Natural killer cell (primary cell): ENCODE measurements at regions not wholly inside any gene's neighbourhood (a gene's known extent, or its start where the extent isn't known, plus 50 kb on each side); places are given as distances from the start of the nearest gene placed in this dataset.

Experiments
- ATAC-seq, 3 donors: fragments of 150-1000 bp in 2 of 3; fragments of 200-7000 bp in 1 of 3; cut with Tn5 transposase; 1 replicate in 1 of 3; 2 replicates in 2 of 3; pipeline ENCODE4 v1.10.0; 2021; ENCODE audit warnings: mild to moderate bottlenecking in 2 of 3, moderate library complexity in 2 of 3
- DNase-seq, 2 donors: peaks; one replicate each; pipeline versions ENCODE4 v3.0.0 to v3.0.0-alpha.2; 2013 to 2021; ENCODE audit warnings: mixed read lengths in 1 of 2
- H3K27ac ChIP-seq: one replicate; pipeline ENCODE4 v1.5.1; 2013; ENCODE audit warnings: mild to moderate bottlenecking, low read length
- H3K27me3 ChIP-seq: one replicate; pipeline ENCODE4 v1.6.1; 2013; ENCODE audit warnings: low read length; ENCODE audit not compliant: control insufficient read depth, insufficient read depth
- H3K36me3 ChIP-seq: one replicate; pipeline ENCODE4 v1.6.1; 2013; ENCODE audit warnings: low read length; ENCODE audit not compliant: control insufficient read depth, insufficient read depth
- H3K4me1 ChIP-seq: one replicate; pipeline ENCODE4 v1.6.1; 2013; ENCODE audit warnings: low read length; ENCODE audit not compliant: control insufficient read depth, insufficient read depth
- H3K4me3 ChIP-seq: one replicate; pipeline ENCODE4 v1.5.1; 2013; ENCODE audit warnings: low read length
- H3K9me3 ChIP-seq: one replicate; pipeline ENCODE4 v1.6.1; 2013; ENCODE audit warnings: low read length; ENCODE audit not compliant: control insufficient read depth, insufficient read depth
- H3K27ac Mint-ChIP-seq, 2 donors: one replicate each; pipeline ENCODE4 v1.8.0; 2022; ENCODE audit warnings: mild to moderate bottlenecking in 2 of 2, mixed read lengths in 2 of 2, moderate library complexity in 1 of 2
- H3K27me3 Mint-ChIP-seq, 2 donors: one replicate each; pipeline ENCODE4 v1.8.0; 2022; ENCODE audit warnings: low read depth in 2 of 2, mixed read lengths in 2 of 2
- H3K36me3 Mint-ChIP-seq: one replicate; pipeline ENCODE4 v1.8.0; 2022; ENCODE audit warnings: mixed read lengths
- H3K4me1 Mint-ChIP-seq, 2 donors: one replicate each; pipeline ENCODE4 v1.8.0; 2022; ENCODE audit warnings: mixed read lengths in 2 of 2
- H3K4me3 Mint-ChIP-seq: one replicate; pipeline ENCODE4 v1.8.0; 2022; ENCODE audit warnings: mild to moderate bottlenecking, moderate library complexity, mixed read lengths
- H3K9me3 Mint-ChIP-seq, 2 donors: one replicate each; pipeline ENCODE4 v1.8.0; 2022; ENCODE audit warnings: mixed read lengths in 2 of 2
- WGBS: methylation state at CpG from one replicate; pipeline ENCODE4 v1.1.7; 2013; ENCODE audit warnings: missing lambda C conversion rate; ENCODE audit not compliant: insufficient coverage; 5-methylcytosine and 5-hydroxymethylcytosine counted together
- intact Hi-C: fragments of 100-400 bp; cut with micrococcal nuclease; formaldehyde crosslinking; loops from one replicate; pipeline ENCODE4 v1.14.2; 2022
- TF ChIP-seq, protein P1 (sequence below): fragments of 200-600 bp; IDR thresholded peaks from one replicate; pipeline ENCODE4 v1.8.0; 2022; ENCODE audit warnings: antibody characterized with exemption

DNA sequence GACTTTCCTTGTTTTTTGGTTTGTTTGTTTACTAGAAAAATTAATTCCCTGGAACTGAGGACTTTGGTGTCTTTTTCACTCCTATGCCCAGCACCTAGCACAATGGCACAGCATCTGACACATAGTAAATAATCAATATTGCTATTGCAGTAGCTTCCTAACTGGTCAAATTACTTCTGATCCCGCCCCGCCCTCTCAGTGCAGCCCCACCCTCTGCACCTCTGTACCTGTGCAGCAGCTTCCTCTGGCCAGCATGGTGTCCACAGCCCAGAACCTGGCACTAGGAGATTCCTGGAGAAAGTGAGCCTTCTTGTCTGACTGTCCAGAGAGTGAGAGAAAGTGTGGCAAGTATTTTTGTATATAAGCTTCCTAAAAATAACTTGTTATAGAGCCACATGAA lies 343.2 kb downstream of the ZNF608 start:
- peaks cover 2% of the 10 kb centered on the region for H3K4me1 ChIP-seq
- no peak for DNase-seq
- no peaks in the 10 kb centered on the region for H3K9me3 ChIP-seq
- TF ChIP-seq, protein P1, sequence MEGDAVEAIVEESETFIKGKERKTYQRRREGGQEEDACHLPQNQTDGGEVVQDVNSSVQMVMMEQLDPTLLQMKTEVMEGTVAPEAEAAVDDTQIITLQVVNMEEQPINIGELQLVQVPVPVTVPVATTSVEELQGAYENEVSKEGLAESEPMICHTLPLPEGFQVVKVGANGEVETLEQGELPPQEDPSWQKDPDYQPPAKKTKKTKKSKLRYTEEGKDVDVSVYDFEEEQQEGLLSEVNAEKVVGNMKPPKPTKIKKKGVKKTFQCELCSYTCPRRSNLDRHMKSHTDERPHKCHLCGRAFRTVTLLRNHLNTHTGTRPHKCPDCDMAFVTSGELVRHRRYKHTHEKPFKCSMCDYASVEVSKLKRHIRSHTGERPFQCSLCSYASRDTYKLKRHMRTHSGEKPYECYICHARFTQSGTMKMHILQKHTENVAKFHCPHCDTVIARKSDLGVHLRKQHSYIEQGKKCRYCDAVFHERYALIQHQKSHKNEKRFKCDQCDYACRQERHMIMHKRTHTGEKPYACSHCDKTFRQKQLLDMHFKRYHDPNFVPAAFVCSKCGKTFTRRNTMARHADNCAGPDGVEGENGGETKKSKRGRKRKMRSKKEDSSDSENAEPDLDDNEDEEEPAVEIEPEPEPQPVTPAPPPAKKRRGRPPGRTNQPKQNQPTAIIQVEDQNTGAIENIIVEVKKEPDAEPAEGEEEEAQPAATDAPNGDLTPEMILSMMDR, result no peak
- H3K27me3 ChIP-seq, result no peaks in the 10 kb centered on the region
- H3K9me3 Mint-ChIP-seq, result no peaks in the 10 kb centered on the region
- no peaks in the 10 kb centered on the region for H3K36me3 Mint-ChIP-seq
- H3K27me3 Mint-ChIP-seq, result peaks cover 2 to 8% of the 10 kb centered on the region in 2 donors
- H3K27ac Mint-ChIP-seq, result no peak overlapping the region
- H3K4me3 ChIP-seq, result no peak overlapping the region
- WGBS, result 67% methylated on average over 2 of the region's 2 CpGs
- no peak for ATAC-seq
- peaks cover 5 to 13% of the 10 kb centered on the region in 2 donors for H3K4me1 Mint-ChIP-seq
- no peaks in the 10 kb centered on the region for H3K36me3 ChIP-seq
- intact Hi-C loops, result no loop called here
- no peak overlapping the region for H3K4me3 Mint-ChIP-seq
- no peak overlapping the region for H3K27ac ChIP-seq

DNA sequence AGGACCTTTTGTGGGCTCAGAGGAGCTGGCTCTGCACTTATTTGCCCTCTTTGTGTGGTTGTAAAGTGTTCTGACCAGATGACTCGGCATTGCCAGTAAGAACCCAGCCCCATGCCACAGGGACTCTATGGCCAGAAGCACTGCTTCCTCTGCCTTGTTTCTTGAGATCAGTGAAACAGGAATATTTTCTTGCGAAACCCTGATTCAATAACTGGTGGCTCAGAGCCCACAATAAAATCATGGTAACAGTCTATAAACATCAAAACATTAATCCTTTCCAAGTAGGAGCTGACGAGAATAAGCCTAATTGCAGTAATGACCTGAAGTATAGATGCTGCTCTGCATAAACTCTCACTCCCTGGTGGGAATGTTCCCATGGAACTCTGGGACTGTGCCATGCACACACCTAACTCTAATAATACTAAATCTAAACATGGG lies 344.3 kb downstream of the ZNF608 start:
- Mint-ChIP-seq H3K4me3 (no peak overlapping the region), H3K27ac (no peak overlapping the region), H3K9me3 (no peaks in the 10 kb centered on the region), H3K36me3 (no peaks in the 10 kb centered on the region), H3K27me3 (peaks cover 7 to 8% of the 10 kb centered on the region in 2 donors), H3K4me1 (peaks cover 5 to 13% of the 10 kb centered on the region in 2 donors)
- Histone ChIP-seq H3K4me3 (no peak overlapping the region), H3K4me1 (peaks cover 2% of the 10 kb centered on the region), H3K27ac (no peak overlapping the region), H3K27me3 (no peaks in the 10 kb centered on the region), H3K9me3 (no peaks in the 10 kb centered on the region), H3K36me3 (no peaks in the 10 kb centered on the region)
- no peak for ATAC-seq
- 39% methylated on average over 3 of the region's 3 CpGs for WGBS
- DNase-seq, result no peak
- TF ChIP-seq, protein P1, result no peak
- intact Hi-C loops, result no loop called here

DNA sequence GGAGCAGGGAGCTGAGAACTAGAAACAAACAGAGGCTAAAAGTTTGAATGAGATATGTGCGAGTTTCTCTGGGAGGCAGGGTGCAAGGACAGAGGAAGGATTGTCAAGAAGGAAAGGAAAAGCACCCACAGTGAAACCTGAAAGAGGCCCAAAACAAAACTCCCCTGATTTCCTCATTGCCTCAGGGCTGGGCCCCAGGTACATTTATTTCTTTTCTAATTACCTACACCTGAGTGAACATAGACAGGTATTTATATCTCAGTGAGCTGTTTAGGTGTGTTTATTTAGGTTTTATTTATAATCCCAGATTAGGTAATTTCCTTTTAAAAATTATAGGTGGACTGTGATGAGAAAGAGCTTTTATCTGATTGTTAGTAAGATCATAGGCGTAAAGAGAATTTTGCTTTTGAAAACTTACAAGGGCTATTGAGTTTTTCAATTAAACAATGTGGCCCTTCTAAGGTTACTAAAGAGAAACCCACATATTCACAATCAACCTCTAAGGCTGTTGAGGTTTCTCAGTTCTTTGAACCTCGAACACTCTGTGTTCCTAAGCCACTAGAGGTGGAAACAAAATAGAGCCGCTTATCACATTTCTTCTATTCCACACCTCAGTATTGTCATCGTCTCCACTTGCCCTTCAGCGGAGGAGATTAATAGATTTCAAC lies 344.8 kb downstream of the ZNF608 start:
- peaks cover 2% of the 10 kb centered on the region for H3K4me1 ChIP-seq
- DNase-seq (no peak), ATAC-seq (peak in 1 of 3 donors; percentile 68)
- intact Hi-C loops, result no loop called here
- H3K4me1 Mint-ChIP-seq, result peaks cover 5 to 13% of the 10 kb centered on the region in 2 donors
- 48% methylated on average over 5 of the region's 6 CpGs for WGBS
- no peak overlapping the region for H3K27ac ChIP-seq
- no peaks in the 10 kb centered on the region for H3K36me3 ChIP-seq
- H3K9me3 Mint-ChIP-seq, result no peaks in the 10 kb centered on the region
- no peak overlapping the region for H3K4me3 ChIP-seq
- H3K27ac Mint-ChIP-seq, result no peak overlapping the region
- H3K27me3 Mint-ChIP-seq, result peaks cover 7 to 8% of the 10 kb centered on the region in 2 donors
- no peaks in the 10 kb centered on the region for H3K27me3 ChIP-seq
- TF ChIP-seq, protein P1, result no peak
- no peaks in the 10 kb centered on the region for H3K9me3 ChIP-seq
- H3K4me3 Mint-ChIP-seq, result no peak overlapping the region
- H3K36me3 Mint-ChIP-seq, result no peaks in the 10 kb centered on the region
